Upper lobe of right lung (tissue), 1 donor: ENCODE measurements at regions not wholly inside any gene's neighbourhood (a gene's known extent, or its start where the extent isn't known, plus 50 kb on each side); places are given as distances from the start of the nearest gene placed in this dataset.
A peak's percentile ranks its signal among the peaks of the same experiment; 100 is the strongest.

Source experiments
- ATAC-seq: fragments of 200-7000 bp; cut with Tn5 transposase; one replicate; pipeline ENCODE4 v1.9.1; 2020; ENCODE audit warnings: mild to moderate bottlenecking, moderate library complexity
- DNase-seq: peaks from one replicate; pipeline ENCODE4 v3.0.0-alpha.2; 2020
- H3K27ac ChIP-seq: fragments of 200-600 bp; one replicate; pipeline ENCODE4 v1.8.0; 2022
- H3K27me3 ChIP-seq: fragments of 200-600 bp; one replicate; pipeline ENCODE4 v1.8.0; 2022; ENCODE audit warnings: mild to moderate bottlenecking
- H3K36me3 ChIP-seq: fragments of 200-600 bp; one replicate; pipeline ENCODE4 v1.8.0; 2022
- H3K4me1 ChIP-seq: fragments of 200-600 bp; one replicate; pipeline ENCODE4 v1.8.0; 2022
- H3K4me3 ChIP-seq: fragments of 200-600 bp; one replicate; pipeline ENCODE4 v1.8.0; 2022; ENCODE audit warnings: mild to moderate bottlenecking
- H3K9me3 ChIP-seq: fragments of 200-600 bp; one replicate; pipeline ENCODE4 v1.8.0; 2022
- CTCF ChIP-seq: fragments of 200-600 bp; IDR thresholded peaks from one replicate; pipeline ENCODE4 v1.8.0; 2022; ENCODE audit warnings: antibody characterized with exemption
- intact Hi-C: fragments of 100-400 bp; cut with DNase I; formaldehyde crosslinking; loops from one replicate; pipeline ENCODE4 v1.11.0; 2022
- donor health status: DM: no; HTN: yes; CAD: no; lungs with severe emphysema.

GRCh38 chr6:12602951-12603672 is 113.5 kb upstream of the PHACTR1 start:
- Histone ChIP-seq H3K9me3 (no peaks in the 10 kb centered on the region), H3K27ac (no peak overlapping the region), H3K27me3 (no peaks in the 10 kb centered on the region), H3K4me3 (no peak overlapping the region), H3K36me3 (no peaks in the 10 kb centered on the region), H3K4me1 (no peaks in the 10 kb centered on the region)
- peak; percentile 78 for ATAC-seq
- intact Hi-C loops: loop anchor here (10.0 kb wide), 2 partner anchors 318 to 1018 kb away; no protein-coding TSS in a partner anchor
- peak; percentile 59 for TF ChIP-seq CTCF
- no peak for DNase-seq

GRCh38 chr6:12603673-12604049 is 112.9 kb upstream of the PHACTR1 start:
- Histone ChIP-seq H3K4me3 (no peak overlapping the region), H3K27me3 (no peaks in the 10 kb centered on the region), H3K27ac (no peak overlapping the region), H3K9me3 (no peaks in the 10 kb centered on the region), H3K4me1 (no peaks in the 10 kb centered on the region), H3K36me3 (no peaks in the 10 kb centered on the region)
- DNase-seq: no peak
- ATAC-seq: no peak
- TF ChIP-seq CTCF: no peak
- intact Hi-C loops: loop anchor here (10.0 kb wide), 2 partner anchors 319 to 1019 kb away; no protein-coding TSS in a partner anchor

GRCh38 chr6:12605888-12606345 is 110.7 kb upstream of the PHACTR1 start:
- DNase-seq: no peak
- Histone ChIP-seq H3K36me3 (no peaks in the 10 kb centered on the region), H3K27me3 (no peaks in the 10 kb centered on the region), H3K4me1 (no peaks in the 10 kb centered on the region), H3K27ac (no peak overlapping the region), H3K4me3 (no peak overlapping the region), H3K9me3 (no peaks in the 10 kb centered on the region)
- intact Hi-C loops: loop anchor here (10.0 kb wide), 2 partner anchors 321 to 1021 kb away; no protein-coding TSS in a partner anchor
- peak; percentile 71 for TF ChIP-seq CTCF
- peak; percentile 94 for ATAC-seq

GRCh38 chr6:12606616-12607015 is 110.0 kb upstream of the PHACTR1 start:
- no peaks in the 10 kb centered on the region for H3K9me3 ChIP-seq
- no peaks in the 10 kb centered on the region for H3K4me1 ChIP-seq
- intact Hi-C loops: loop anchor here (10.0 kb wide), 2 partner anchors 322 to 1022 kb away; no protein-coding TSS in a partner anchor
- DNase-seq: no peak
- H3K36me3 ChIP-seq: no peaks in the 10 kb centered on the region
- TF ChIP-seq CTCF: no peak
- no peak for ATAC-seq
- H3K27me3 ChIP-seq: no peaks in the 10 kb centered on the region
- H3K27ac ChIP-seq: no peak overlapping the region
- no peak overlapping the region for H3K4me3 ChIP-seq

GRCh38 chr6:12608016-12608860 is 108.3 kb upstream of the PHACTR1 start:
- no peaks in the 10 kb centered on the region for H3K36me3 ChIP-seq
- no peak overlapping the region for H3K4me3 ChIP-seq
- H3K27ac ChIP-seq: no peak overlapping the region
- no peaks in the 10 kb centered on the region for H3K4me1 ChIP-seq
- intact Hi-C loops: loop anchor here (10.0 kb wide), 2 partner anchors 323 to 1023 kb away; no protein-coding TSS in a partner anchor
- no peaks in the 10 kb centered on the region for H3K27me3 ChIP-seq
- ATAC-seq (peak; percentile 53), DNase-seq (no peak)
- no peak for TF ChIP-seq CTCF
- H3K9me3 ChIP-seq: no peaks in the 10 kb centered on the region
